ENCODE measurements at regions not wholly inside any gene's neighbourhood (a gene's known extent, or its start where the extent isn't known, plus 50 kb on each side); places are given as distances from the start of the nearest gene placed in this dataset.

GRCh38 chr21:28269173-28269572 lies 723.5 kb downstream of the LTN1 start:
- TF ChIP-seq CTCF (IDR thresholded peaks at IDR 0.05) (no peak), POLR2AphosphoS5 (IDR thresholded peaks at IDR 0.05) (no peak), EP300 (IDR thresholded peaks at IDR 0.05) (no peak)

All from suprapubic skin (tissue), 4 donors.